ENCODE measurements at regions not wholly inside any gene's neighbourhood (a gene's known extent, or its start where the extent isn't known, plus 50 kb on each side); places are given as distances from the start of the nearest gene placed in this dataset.

DNA sequence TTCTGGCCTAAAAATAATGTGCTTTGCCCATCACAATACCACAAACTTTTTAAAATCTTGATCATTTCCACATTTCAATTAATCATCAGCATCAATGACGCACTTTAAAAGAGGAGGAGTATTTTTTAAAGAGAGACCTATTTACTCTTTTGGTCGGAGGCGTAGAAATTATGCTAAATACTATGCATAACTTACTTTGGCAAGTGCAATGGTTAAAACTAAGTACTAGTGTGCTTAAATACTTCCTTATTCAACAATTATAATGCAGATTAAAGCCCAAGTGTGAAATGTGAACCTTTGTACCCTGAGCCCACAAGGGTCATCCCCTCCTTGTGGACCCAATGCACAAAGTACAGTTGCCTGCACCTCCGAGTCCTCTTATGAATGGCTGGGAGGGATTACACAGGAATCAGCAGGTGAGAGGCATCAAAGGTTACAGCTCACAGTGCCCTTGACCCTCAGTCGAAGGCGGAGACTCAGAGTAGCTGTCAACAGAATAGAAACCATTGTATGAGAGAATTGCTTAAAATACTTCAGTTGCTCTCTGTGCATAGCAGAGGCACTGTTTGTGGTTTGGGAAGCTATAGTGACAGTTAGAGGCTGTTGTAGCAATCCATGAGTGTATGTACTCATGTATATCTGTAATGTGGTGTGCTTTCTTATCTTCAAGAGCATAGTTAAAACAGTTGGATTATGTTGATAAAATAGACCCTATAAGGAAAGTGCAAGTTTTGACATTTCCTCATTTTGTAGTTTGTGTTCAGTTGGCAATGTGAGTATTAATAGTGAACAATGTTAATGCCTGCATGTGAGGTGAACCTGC is 151.7 kb upstream of the ITGA4 start:
- TF ChIP-seq, protein P1, sequence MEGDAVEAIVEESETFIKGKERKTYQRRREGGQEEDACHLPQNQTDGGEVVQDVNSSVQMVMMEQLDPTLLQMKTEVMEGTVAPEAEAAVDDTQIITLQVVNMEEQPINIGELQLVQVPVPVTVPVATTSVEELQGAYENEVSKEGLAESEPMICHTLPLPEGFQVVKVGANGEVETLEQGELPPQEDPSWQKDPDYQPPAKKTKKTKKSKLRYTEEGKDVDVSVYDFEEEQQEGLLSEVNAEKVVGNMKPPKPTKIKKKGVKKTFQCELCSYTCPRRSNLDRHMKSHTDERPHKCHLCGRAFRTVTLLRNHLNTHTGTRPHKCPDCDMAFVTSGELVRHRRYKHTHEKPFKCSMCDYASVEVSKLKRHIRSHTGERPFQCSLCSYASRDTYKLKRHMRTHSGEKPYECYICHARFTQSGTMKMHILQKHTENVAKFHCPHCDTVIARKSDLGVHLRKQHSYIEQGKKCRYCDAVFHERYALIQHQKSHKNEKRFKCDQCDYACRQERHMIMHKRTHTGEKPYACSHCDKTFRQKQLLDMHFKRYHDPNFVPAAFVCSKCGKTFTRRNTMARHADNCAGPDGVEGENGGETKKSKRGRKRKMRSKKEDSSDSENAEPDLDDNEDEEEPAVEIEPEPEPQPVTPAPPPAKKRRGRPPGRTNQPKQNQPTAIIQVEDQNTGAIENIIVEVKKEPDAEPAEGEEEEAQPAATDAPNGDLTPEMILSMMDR (optimal IDR thresholded peaks at IDR 0.05 in 1 of 3, IDR thresholded peaks at IDR 0.05 in 1 of 3, conservative IDR thresholded peaks at IDR 0.05 in 1 of 3; ENCODE audit: extremely low read depth in 1 of 3, insufficient read depth in 2 of 3, low read length in 3 of 3) = no peak
- TF ChIP-seq EZH2 (IDR thresholded peaks at IDR 0.05; ENCODE audit: low read length) = no peak
